PC-3 (cell line): ENCODE measurements at regions not wholly inside any gene's neighbourhood (a gene's known extent, or its start where the extent isn't known, plus 50 kb on each side); places are given as distances from the start of the nearest gene placed in this dataset.
"Not testable (repeated sequence)": the region's sequence is repeated elsewhere in the genome, so short reads cannot be mapped to it uniquely, and the experiment has no call there.

ENCODE experiments used
- ATAC-seq: fragments of 200-7000 bp; cut with Tn5 transposase; 2 replicates; pipeline ENCODE4 v1.9.1; 2020; ENCODE audit warnings: mild to moderate bottlenecking, moderate library complexity
- BruUV-seq: library from RNA; stranded (reverse); fragments of 400-500 nt; replicated peaks from 2 replicates; lab custom pipeline; 2021; lab: Mats Ljungman, UMichigan
- CTCF ChIA-PET: fragments of 300-600 bp; sonication (Branson Sonifier 250); formaldehyde crosslinking; loops from one replicate; lab custom pipeline; 2022; ENCODE audit warnings: antibody characterized with exemption; lab: Charles Lee
- POLR2A ChIA-PET: fragments of 300-600 bp; sonication (Branson Sonifier 250); formaldehyde crosslinking; loops from one replicate; lab custom pipeline; 2022; ENCODE audit warnings: antibody characterized with exemption; ENCODE audit not compliant: unreplicated experiment; lab: Charles Lee
- DNase-seq: peaks from one replicate; pipeline ENCODE4 v3.0.0-alpha.2; 2015
- H2AFZ ChIP-seq: fragments of 300-600 bp; sonication (generic); 2 replicates; pipeline ENCODE4 v1.6.0; 2016; ENCODE audit warnings: antibody characterized with exemption, low read length
- H3F3A ChIP-seq: fragments of 300-600 bp; sonication (generic); one replicate; pipeline ENCODE4 v1.6.0; 2017; ENCODE audit warnings: antibody characterized with exemption, low read length, control low read depth, mild to moderate bottlenecking; ENCODE audit not compliant: unreplicated experiment
- H3K27ac ChIP-seq: fragments of 300-600 bp; sonication (generic); 2 replicates; pipeline ENCODE4 v1.5.1; 2016; ENCODE audit warnings: mild to moderate bottlenecking, low read length
- H3K27me3 ChIP-seq: fragments of 300-600 bp; sonication (generic); 2 replicates; pipeline ENCODE4 v1.6.1; 2016; ENCODE audit warnings: low read length, mixed read lengths
- H3K36me3 ChIP-seq: fragments of 300-600 bp; sonication (generic); 2 replicates; pipeline ENCODE4 v1.6.1; 2016; ENCODE audit warnings: low read depth, mixed run types, low read length, mixed read lengths
- H3K4me1 ChIP-seq: fragments of 300-600 bp; sonication (generic); 2 replicates; pipeline ENCODE4 v1.5.1; 2016; ENCODE audit warnings: low read length; ENCODE audit not compliant: insufficient read depth
- H3K4me2 ChIP-seq: fragments of 300-600 bp; sonication (generic); 2 replicates; pipeline ENCODE4 v1.6.0; 2016; ENCODE audit warnings: low read length
- H3K4me3 ChIP-seq: fragments of 300-600 bp; sonication (generic); 2 replicates; pipeline ENCODE4 v1.5.1; 2016; ENCODE audit warnings: mild to moderate bottlenecking, low read length, mixed read lengths
- H3K79me2 ChIP-seq: fragments of 300-600 bp; sonication (generic); 2 replicates; pipeline ENCODE4 v1.6.1; 2017; ENCODE audit warnings: low read length, mixed read lengths
- H3K9ac ChIP-seq: fragments of 300-600 bp; sonication (generic); 2 replicates; pipeline ENCODE4 v1.6.0; 2016; ENCODE audit warnings: mild to moderate bottlenecking, low read length
- H3K9me2 ChIP-seq: fragments of 300-600 bp; sonication (generic); replicated peaks from 2 replicates; pipeline ENCODE4 v1.6.1; 2016; ENCODE audit warnings: mixed run types, low read length, mixed read lengths
- H3K9me3 ChIP-seq: fragments of 300-600 bp; sonication (generic); 2 replicates; pipeline ENCODE4 v1.6.1; 2016; ENCODE audit warnings: low read length, mixed read lengths
- H4K20me1 ChIP-seq: fragments of 300-600 bp; sonication (generic); 2 replicates; pipeline ENCODE4 v1.6.1; 2016; ENCODE audit warnings: low read length, mixed read lengths
- EZH2 ChIP-seq: fragments of 300-600 bp; sonication (generic); IDR thresholded peaks from one replicate; pipeline ENCODE4 v1.6.1; 2017; ENCODE audit warnings: antibody characterized with exemption, mild to moderate bottlenecking, low read length; ENCODE audit not compliant: unreplicated experiment
- EZH2phosphoT487 ChIP-seq: fragments of 300-600 bp; sonication (generic); IDR thresholded peaks from 2 replicates; pipeline ENCODE4 v1.6.1; 2018; ENCODE audit warnings: mild to moderate bottlenecking, antibody characterized with exemption, low read length, borderline replicate concordance
- intact Hi-C: fragments of 100-400 bp; cut with micrococcal nuclease; formaldehyde crosslinking; loops from 2 replicates; pipeline ENCODE4 v1.9.0; 2023
- TF ChIP-seq, protein P1 (sequence below): fragments of 300-600 bp; sonication (generic); conservative IDR thresholded peaks from 2 replicates; pipeline ENCODE4 v1.5.1; 2017; ENCODE audit warnings: antibody characterized with exemption, low read depth, mild to moderate bottlenecking, low read length

DNA sequence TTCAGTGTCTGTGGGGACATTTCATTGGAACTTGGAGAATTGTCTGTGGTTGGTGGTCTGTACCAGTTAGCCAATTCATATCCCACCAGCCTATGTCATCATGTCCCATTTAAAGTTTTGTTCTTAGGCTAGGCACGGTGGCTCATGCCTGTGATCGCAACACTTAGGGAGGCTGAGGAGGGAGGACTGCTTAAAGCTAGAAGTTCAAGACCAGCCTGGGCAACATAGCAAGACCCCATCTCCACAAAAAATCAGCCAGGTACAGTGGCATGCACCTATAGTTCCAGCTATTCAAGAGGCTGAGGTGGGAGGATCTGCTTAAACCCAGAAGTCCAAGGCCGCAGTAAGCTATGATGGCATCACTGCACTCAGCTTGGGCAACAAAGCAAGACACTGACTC, 55.6 kb upstream of the CCND1 start:
- H3K27ac ChIP-seq, result no peak overlapping the region

DNA sequence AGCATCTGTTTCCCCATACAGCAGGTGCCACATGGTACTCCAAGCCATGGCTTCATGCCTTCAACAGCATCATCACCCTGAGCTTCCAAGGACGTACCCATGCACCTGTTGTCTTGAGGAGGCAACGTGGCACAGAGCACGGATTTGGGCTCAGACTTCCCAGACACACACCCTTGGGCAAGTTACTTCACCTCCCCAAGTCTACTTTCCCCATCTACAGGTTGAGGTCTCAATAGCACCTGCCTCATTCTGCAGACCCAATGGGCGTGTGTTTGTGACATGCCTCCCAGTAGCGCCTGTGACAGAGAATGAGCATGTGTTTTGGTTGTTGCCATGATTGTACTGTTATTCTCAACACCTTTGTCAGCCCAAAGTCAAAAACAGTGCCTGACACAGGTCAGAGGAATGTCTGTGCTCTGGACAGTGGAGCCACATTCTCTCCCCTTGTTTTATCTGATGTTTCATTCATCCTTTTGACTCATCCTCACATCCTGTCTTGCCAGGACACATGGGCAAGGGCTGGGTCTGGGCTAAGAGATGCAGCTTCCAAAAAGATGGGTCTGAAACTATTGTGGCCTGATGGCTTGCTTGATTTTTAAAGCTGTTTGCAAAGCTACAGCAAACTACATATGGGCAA, 53.4 kb upstream of the CCND1 start:
- intact Hi-C loops, result no loop called here
- no peaks in the 10 kb centered on the region for H3K27me3 ChIP-seq
- POLR2A ChIA-PET, result interaction anchor here (0.7 kb wide), 1 partner anchor 35 kb away, joined by 5 read pairs; no protein-coding TSS in a partner anchor
- BruUV-seq, result no TSS peak
- H2AFZ ChIP-seq, result no peak overlapping the region
- H3K79me2 ChIP-seq, result no peaks in the 10 kb centered on the region
- TF ChIP-seq EZH2phosphoT487, result no peak
- TF ChIP-seq, protein P1, sequence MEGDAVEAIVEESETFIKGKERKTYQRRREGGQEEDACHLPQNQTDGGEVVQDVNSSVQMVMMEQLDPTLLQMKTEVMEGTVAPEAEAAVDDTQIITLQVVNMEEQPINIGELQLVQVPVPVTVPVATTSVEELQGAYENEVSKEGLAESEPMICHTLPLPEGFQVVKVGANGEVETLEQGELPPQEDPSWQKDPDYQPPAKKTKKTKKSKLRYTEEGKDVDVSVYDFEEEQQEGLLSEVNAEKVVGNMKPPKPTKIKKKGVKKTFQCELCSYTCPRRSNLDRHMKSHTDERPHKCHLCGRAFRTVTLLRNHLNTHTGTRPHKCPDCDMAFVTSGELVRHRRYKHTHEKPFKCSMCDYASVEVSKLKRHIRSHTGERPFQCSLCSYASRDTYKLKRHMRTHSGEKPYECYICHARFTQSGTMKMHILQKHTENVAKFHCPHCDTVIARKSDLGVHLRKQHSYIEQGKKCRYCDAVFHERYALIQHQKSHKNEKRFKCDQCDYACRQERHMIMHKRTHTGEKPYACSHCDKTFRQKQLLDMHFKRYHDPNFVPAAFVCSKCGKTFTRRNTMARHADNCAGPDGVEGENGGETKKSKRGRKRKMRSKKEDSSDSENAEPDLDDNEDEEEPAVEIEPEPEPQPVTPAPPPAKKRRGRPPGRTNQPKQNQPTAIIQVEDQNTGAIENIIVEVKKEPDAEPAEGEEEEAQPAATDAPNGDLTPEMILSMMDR, result 0 out of 2 replicates have a peak, but pooled peaks have one; percentile 24
- no peaks in the 10 kb centered on the region for H3K36me3 ChIP-seq
- peak overlapping the region; percentile 4; the same call in 1 of the 2 replicates for H3K4me2 ChIP-seq
- no peak overlapping the region for H3K4me3 ChIP-seq
- H3K9me2 ChIP-seq, result no peaks in the 10 kb centered on the region
- peaks cover 18% of the 10 kb centered on the region for H3K4me1 ChIP-seq
- no peaks in the 10 kb centered on the region for H3F3A ChIP-seq
- DNase-seq (peak; percentile 90), ATAC-seq (peak; percentile 93)
- H3K9ac ChIP-seq, result no peak overlapping the region
- CTCF ChIA-PET, result interaction anchor here (0.6 kb wide), 1 partner anchor 90 kb away, joined by 3 read pairs; no protein-coding TSS in a partner anchor
- H3K9me3 ChIP-seq, result no peaks in the 10 kb centered on the region
- H4K20me1 ChIP-seq, result no peaks in the 10 kb centered on the region
- peak overlapping the region; percentile 59 for H3K27ac ChIP-seq

More for the DNA sequence above, 55.6 kb upstream of the CCND1 start:
- no TSS peak for BruUV-seq
- H3K36me3 ChIP-seq, result no peaks in the 10 kb centered on the region
- H3K9me3 ChIP-seq, result no peaks in the 10 kb centered on the region
- H3K4me1 ChIP-seq, result peaks cover 18% of the 10 kb centered on the region
- TF ChIP-seq, protein P1, result no peak
- no peak for TF ChIP-seq EZH2
- TF ChIP-seq EZH2phosphoT487, result no peak
- H2AFZ ChIP-seq, result no peak overlapping the region
- POLR2A ChIA-PET, result no interaction called here
- CTCF ChIA-PET, result no interaction called here
- H3K4me2 ChIP-seq, result no peak overlapping the region
- H3K4me3 ChIP-seq, result no peak overlapping the region
- intact Hi-C loops, result no loop called here
- no peaks in the 10 kb centered on the region for H3F3A ChIP-seq
- no peak for ATAC-seq
- no peaks in the 10 kb centered on the region for H4K20me1 ChIP-seq
- H3K9me2 ChIP-seq, result no peaks in the 10 kb centered on the region
- DNase-seq, result no peak
- no peaks in the 10 kb centered on the region for H3K79me2 ChIP-seq
- H3K9ac ChIP-seq, result no peak overlapping the region
- no peaks in the 10 kb centered on the region for H3K27me3 ChIP-seq

DNA sequence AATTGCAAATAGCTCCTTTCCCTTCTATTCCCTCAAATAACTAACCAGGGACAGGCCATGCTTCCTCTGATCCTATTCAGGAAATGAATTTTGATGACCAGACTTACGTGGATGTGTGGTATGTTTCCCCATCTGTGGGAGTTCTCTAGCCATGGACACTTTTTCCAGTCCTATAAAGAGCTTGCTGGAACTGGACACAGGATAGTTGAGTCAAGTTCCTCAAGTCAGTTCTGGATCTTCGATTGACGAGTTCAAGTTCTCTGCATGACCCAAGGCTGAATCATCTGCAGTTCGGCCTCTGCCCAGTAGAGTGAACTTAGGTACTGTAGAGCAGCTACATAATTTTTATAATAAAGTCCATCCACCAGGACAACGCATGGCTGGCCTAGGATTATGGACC, 52.7 kb upstream of the CCND1 start:
- peak overlapping the region; percentile 4; the same call in 1 of the 2 replicates for H3K4me2 ChIP-seq
- H3K9ac ChIP-seq, result no peak overlapping the region

DNA sequence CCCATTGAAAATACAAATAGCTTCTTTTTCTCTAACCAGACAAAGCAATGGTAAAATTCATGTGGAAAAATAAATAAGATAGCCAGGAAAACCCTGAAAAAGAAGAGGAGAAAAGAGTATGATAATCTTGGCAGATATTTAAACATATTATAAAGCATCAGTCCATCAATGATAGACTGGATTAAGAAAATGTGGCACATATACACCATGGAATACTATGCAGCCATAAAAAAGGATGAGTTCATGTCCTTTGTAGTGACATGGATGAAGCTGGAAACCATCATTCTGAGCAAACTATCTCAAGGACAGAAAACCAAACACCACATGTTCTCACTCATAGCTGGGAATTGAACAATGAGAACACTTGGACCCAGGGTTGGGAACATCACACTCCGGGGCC, 50.9 kb upstream of the CCND1 start:
- H3K27me3 ChIP-seq, BruUV-seq, H3K9me3 ChIP-seq, H3K27ac ChIP-seq, H3K36me3 ChIP-seq, H3K4me3 ChIP-seq, CTCF ChIA-PET, H3K4me2 ChIP-seq, H2AFZ ChIP-seq, intact Hi-C loops, H3K9me2 ChIP-seq, DNase-seq, POLR2A ChIA-PET, H3F3A ChIP-seq, H3K79me2 ChIP-seq, H4K20me1 ChIP-seq, ATAC-seq, H3K9ac ChIP-seq: not testable (repeated sequence)
- peaks cover 18% of the 10 kb centered on the region for H3K4me1 ChIP-seq

More for the DNA sequence above, 52.7 kb upstream of the CCND1 start:
- intact Hi-C loops, result no loop called here
- BruUV-seq, result no TSS peak
- Histone ChIP-seq H3K27ac (peak overlapping the region; percentile 59), H3K4me3 (no peak overlapping the region), H3K27me3 (no peaks in the 10 kb centered on the region), H4K20me1 (no peaks in the 10 kb centered on the region), H2AFZ (no peak overlapping the region), H3K79me2 (no peaks in the 10 kb centered on the region), H3K9me3 (no peaks in the 10 kb centered on the region), H3K4me1 (peaks cover 18% of the 10 kb centered on the region), H3K36me3 (no peaks in the 10 kb centered on the region), H3F3A (no peaks in the 10 kb centered on the region), H3K9me2 (no peaks in the 10 kb centered on the region)
- CTCF ChIA-PET, result interaction anchor here (0.5 to 0.6 kb wide), 2 partner anchors 89 to 296 kb away, joined by 3 to 5 read pairs; no protein-coding TSS in a partner anchor
- POLR2A ChIA-PET, result interaction anchor here (0.7 to 1.0 kb wide), 2 partner anchors 36 to 286 kb away, joined by 4 to 5 read pairs; no protein-coding TSS in a partner anchor
- ATAC-seq (peak; percentile 78), DNase-seq (peak; percentile 85)
- TF ChIP-seq, protein P1, result peak; percentile 56
- TF ChIP-seq EZH2phosphoT487 (no peak), EZH2 (no peak)
